ENCODE measurements at regions not wholly inside any gene's neighbourhood (a gene's known extent, or its start where the extent isn't known, plus 50 kb on each side); places are given as distances from the start of the nearest gene placed in this dataset.

GRCh38 chr5:159741829-159742322, 174.4 kb upstream of the ADRA1B start:
- no peak overlapping the region for H3K4me3 ChIP-seq
- H3K27me3 ChIP-seq = no peaks in the 10 kb centered on the region
- H3K27ac ChIP-seq = no peak overlapping the region
- no peaks in the 10 kb centered on the region for H3K9me3 ChIP-seq
- no peaks in the 10 kb centered on the region for H3K4me1 ChIP-seq
- TF ChIP-seq POLR2A (IDR thresholded peaks at IDR 0.05) = no peak
- no peak for TF ChIP-seq CTCF (IDR thresholded peaks at IDR 0.05)
- DNase-seq = no peak
- no peaks in the 10 kb centered on the region for H3K36me3 ChIP-seq

DNA sequence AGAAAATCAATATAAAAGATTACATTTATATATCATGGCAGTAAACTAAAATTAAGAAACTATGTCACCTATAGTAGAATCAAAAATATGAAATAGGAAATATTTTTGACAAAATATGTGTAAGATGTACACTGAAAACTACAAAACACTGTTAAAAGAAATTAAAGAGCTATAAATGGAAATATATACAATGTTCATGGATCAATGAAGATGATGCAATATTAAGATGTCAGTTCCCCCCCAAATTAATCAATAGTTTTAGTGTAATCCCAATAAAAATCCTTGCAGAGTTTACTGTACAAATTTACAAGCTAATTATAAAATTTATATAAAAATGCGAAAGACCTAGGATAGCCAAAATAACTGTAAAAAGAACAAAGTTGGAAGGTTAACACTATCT, 173.0 kb upstream of the ADRA1B start:
- Histone ChIP-seq H3K27me3 (no peaks in the 10 kb centered on the region), H3K4me1 (no peaks in the 10 kb centered on the region), H3K36me3 (no peaks in the 10 kb centered on the region), H3K27ac (no peak overlapping the region), H3K4me3 (no peak overlapping the region), H3K9me3 (no peaks in the 10 kb centered on the region)
- DNase-seq = no peak
- TF ChIP-seq POLR2A (IDR thresholded peaks at IDR 0.05) (no peak), CTCF (IDR thresholded peaks at IDR 0.05) (no peak)

DNA sequence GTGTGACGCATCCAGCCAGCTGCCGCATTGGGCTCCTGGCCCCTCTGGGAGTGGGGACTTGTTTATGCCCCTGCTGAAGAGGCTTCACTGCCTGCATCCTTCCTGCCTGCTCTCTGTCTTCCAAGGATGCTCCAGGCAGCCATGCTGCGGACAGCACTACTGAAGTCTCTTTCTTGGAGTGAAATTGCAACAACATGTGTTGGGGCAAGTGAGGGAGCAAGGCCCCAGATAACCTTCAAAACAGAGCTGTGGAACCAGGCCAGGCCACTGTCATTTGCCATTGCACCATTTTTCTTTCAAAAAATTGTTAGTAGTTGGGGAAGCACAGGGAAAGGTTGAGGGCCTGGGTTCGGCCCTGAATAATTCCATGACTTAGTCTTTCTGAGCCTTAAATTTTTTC, 169.6 kb upstream of the ADRA1B start:
- DNase-seq = no peak
- TF ChIP-seq POLR2A (IDR thresholded peaks at IDR 0.05) (no peak), CTCF (IDR thresholded peaks at IDR 0.05) (no peak)
- no peaks in the 10 kb centered on the region for H3K9me3 ChIP-seq
- no peak overlapping the region for H3K27ac ChIP-seq
- no peaks in the 10 kb centered on the region for H3K27me3 ChIP-seq
- H3K36me3 ChIP-seq = no peaks in the 10 kb centered on the region
- H3K4me3 ChIP-seq = no peak overlapping the region
- no peaks in the 10 kb centered on the region for H3K4me1 ChIP-seq

GRCh38 chr5:159749146-159749545, 167.1 kb upstream of the ADRA1B start:
- Histone ChIP-seq H3K36me3 (no peaks in the 10 kb centered on the region), H3K4me1 (no peaks in the 10 kb centered on the region), H3K27me3 (no peaks in the 10 kb centered on the region), H3K27ac (no peak overlapping the region), H3K9me3 (no peaks in the 10 kb centered on the region), H3K4me3 (no peak overlapping the region)
- TF ChIP-seq POLR2A (IDR thresholded peaks at IDR 0.05) (no peak), CTCF (IDR thresholded peaks at IDR 0.05) (no peak)
- no peak for DNase-seq

DNA sequence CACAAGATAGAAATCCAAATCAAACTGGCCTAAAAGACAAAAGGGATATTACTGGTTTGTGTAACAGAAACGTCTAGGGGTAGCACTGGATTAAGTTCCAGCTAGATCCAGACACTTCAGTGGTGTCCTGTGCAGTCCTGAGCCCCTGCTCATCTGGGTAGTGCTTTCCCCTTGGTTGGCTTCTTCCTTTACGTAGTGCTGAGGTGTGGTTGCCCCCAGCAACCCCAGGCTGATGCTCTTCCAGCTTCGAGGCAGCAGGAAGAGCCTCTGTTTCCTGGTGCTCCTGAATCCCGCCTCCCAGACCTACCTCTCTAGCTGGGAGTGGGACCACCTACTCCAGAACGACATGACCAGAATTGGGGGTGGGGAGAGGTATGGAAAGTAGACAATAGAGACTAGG, 166.1 kb upstream of the ADRA1B start:
- H3K4me3 ChIP-seq = no peak overlapping the region
- no peak for DNase-seq
- H3K9me3 ChIP-seq = no peaks in the 10 kb centered on the region
- H3K27me3 ChIP-seq = no peaks in the 10 kb centered on the region
- no peaks in the 10 kb centered on the region for H3K36me3 ChIP-seq
- no peak overlapping the region for H3K27ac ChIP-seq
- H3K4me1 ChIP-seq = no peaks in the 10 kb centered on the region
- TF ChIP-seq POLR2A (IDR thresholded peaks at IDR 0.05) (no peak), CTCF (IDR thresholded peaks at IDR 0.05) (no peak)

- no peak for DNase-seq
- TF ChIP-seq POLR2A (IDR thresholded peaks at IDR 0.05) (no peak), CTCF (IDR thresholded peaks at IDR 0.05) (no peak)
- Histone ChIP-seq H3K4me1 (no peaks in the 10 kb centered on the region), H3K4me3 (no peak overlapping the region), H3K36me3 (no peaks in the 10 kb centered on the region), H3K27ac (no peak overlapping the region), H3K27me3 (no peaks in the 10 kb centered on the region), H3K9me3 (no peaks in the 10 kb centered on the region)
These were observed 164.8 kb upstream of the ADRA1B start for GRCh38 chr5:159751459-159751858.
